HK-2 (cell line): ENCODE measurements at regions not wholly inside any gene's neighbourhood (a gene's known extent, or its start where the extent isn't known, plus 50 kb on each side); places are given as distances from the start of the nearest gene placed in this dataset.
"Not testable (repeated sequence)": the region's sequence is repeated elsewhere in the genome, so short reads cannot be mapped to it uniquely, and the experiment has no call there.

Experiments used
- DNase-seq: peaks from one replicate; pipeline ENCODE4 v3.0.0-alpha.2; 2018; ENCODE audit not compliant: unreplicated experiment

DNA sequence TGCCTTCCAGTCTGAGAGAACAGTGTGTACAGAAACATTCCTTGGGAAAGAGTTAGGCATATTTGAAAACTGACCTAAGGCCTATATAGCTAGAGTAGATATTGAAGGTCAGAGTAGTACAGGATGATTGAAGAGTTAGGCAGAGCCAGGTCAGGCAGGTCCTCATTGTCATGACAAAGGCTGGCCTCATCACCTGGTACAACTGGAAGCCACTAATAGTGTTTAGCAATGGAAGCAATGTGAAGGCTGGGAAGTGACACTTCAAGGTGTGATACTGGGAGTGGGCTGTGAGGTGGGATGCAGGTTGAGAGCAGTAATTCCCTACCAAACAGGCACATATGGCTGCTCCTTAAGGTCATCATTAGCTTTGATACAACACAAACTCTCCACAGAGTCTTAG, 123.6 kb upstream of the CCNH start:
- DNase-seq: no peak

DNA sequence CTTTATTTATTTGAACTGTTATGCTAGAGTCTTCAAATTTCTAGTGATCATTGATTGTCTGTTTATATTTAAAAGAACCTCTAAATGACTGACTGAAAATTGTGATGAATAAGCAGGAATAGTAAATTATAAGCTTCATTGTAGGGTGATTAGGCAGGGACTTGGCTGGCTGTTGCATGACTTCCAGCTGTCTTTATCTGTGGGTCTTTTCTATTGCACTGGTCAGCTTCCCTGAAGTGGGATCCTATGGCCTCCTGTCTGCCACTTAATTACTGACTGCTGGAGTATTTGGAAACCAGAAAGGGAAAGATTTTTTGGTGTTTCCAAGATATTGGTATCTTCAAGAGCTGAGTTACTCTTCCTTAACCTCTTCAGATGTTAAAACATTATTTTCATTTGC, 123.0 kb upstream of the CCNH start:
- no peak for DNase-seq

DNA sequence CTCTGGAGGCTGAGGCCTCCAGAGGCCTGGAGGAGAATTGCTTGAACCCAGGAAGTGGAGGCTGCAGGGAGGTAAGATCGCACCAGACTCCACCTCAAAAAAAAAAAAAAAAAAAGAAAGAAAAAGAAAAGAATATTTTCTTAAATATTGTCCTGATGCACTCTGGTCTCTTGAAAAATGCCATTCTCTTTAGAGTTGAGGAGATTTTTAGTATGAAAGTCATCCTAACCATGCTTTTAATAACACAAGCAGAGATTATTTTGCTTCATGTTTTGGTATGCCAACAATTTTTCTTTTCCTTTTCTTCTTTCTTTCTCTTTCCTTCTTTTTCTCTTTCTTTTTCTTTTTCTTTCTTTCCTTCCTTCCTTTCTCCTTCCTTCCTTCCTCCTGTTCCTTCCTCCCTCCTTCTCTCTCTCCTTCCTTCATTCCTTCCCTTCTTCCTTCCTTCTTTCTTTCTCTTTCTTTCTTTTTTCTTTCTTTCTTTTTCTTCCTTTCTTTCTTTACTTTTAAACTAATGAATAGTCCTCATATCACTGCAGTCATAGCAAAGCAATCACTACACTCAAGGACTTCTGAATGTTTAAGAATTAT, 116.9 kb upstream of the CCNH start:
- DNase-seq: no peak

DNA sequence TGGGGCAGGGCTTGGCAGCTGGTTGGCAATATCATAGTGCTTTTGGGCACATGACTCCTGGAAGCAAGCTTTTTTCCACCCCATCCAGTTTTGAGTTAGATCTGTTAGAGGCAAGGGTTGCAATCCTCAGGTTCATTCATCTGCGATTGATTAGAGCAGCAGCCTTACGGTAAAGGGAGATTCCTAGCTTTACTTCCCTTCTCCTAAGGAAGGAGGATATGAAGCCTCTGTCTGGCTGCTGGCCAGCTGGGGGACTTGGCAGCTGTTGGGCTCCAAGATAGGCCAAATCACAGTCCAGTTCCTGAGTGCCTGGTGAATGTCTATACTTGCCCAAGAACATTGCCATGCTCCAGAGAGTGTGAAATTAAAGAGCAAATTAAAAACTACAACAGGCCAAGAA, 113.4 kb upstream of the CCNH start:
- peak; percentile 12 for DNase-seq

DNA sequence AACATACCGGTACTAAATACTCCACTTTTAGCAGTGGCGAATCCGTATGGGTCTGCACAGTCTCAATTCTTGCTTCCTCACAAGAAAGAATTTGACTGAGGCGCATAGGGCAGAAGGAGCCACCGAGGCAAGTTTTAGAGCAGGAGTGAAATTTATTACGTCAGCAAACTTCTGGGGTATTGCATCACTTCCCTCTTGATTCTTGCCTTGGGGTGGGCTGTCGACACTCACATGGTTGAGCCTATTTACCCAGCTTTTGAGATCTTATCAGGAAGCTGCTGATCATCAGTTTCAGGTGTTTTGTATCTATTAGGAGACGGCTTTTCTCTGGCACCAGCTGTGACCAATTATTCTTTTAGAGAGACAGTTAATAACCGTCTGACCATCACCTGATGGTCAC, 111.5 kb upstream of the CCNH start:
- no peak for DNase-seq

DNA sequence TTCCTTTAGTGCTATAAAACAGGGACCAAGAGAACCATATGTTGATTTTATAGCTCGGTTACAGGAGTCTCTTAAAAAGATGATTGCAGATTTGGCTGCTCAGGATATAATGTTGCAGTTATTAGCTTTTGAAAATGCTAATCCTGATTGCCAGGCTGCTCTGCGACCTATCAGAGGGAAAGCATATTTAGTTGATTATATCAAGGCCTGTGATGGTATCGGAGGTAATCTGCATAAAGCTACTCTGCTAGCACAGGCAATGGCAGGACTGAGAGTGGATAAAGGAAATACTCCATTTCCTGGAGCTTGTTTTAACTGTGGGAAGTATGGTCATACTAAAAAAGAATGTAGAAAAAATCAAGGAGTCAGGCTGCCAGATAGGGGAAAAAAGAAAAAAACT, 99.0 kb upstream of the CCNH start:
- DNase-seq: not testable (repeated sequence)

DNA sequence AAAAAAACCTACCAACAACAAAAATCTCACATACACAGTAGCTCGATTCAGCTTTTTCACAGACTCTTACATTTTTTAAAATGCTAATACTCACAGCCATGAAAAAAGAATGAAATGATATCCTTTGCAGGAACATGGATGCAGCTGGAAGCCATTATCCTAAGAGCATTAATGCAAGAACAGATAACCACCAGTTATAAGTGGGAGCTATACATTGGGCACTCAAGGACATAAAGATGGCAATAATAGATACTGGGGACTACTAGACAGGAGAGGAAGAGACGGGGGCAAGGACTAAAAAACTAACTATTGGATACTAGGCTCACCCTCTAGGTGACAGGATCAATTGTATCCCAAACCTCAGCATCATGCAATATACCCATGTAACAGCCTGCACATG, 90.3 kb upstream of the CCNH start:
- no peak for DNase-seq

DNA sequence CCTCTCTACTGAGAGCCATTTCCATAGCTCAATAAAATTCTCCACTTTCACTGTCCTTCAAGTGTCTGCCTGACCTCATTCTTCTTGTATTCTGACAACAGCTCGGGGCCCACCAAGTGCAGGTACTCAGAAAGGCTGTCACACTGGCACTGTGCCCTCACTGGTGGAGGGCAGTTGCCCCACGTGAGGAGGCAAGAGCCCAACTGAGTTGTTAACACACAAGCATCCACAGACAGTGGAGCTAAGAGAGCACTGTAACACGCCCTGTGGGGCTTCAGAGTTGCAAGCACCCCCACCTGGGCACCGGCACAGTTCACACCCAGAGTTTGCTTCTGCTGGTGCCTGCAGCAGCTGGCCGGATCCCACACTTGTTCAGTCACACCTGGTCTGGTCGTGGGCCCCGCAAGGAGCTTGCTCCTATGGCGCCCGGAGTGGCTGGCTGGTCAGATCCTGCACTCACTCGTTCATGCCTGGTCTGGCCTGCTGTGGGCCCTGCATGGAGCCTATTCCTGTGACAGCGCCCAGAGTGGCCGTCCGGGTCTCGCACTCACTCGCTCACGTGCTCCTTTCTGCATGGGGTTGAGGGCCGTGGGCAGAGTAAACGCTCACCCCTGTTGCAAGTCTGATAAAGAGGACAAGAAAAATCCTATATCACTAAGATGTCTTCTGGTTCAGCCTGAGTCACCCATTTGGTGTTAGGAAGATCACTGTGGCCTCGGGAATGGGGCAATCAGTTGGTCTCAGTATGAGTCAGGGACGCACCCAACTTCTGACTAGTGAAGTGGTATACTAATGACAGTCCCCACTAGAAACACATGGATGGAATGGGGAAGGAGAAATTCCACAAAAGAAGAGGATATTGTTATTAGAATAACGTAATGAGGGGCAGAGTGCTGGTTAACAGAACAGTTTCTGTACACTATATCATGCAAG, 87.0 kb upstream of the CCNH start:
- DNase-seq: no peak
